ENCODE measurements at regions not wholly inside any gene's neighbourhood (a gene's known extent, or its start where the extent isn't known, plus 50 kb on each side); places are given as distances from the start of the nearest gene placed in this dataset.

DNA sequence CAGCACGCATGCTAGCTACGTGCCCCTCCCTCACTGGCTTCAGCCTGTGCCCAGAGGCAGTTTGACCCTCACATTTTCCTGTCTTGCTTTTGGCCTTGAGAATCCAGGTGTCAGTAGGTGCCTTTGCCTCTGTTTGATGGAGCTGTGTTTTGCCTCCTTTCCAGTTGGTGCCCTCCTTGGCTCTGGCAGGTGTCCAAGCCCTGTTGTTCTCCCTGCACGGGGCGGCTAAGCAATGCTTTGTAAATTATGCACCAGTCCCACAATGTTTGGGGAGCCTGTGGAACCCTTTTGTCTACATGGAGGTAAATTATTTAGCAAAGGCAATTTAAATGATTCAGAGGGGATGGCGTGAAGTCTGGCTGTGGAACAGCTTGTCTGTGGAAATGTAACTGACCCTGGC is 202.9 kb upstream of the BOD1L1 start:
- in situ Hi-C loops (cut with HindIII; ENCODE audit: low pct_ligation_motif_present, low pct_unique_long_range_greater_than_20kb, low sequenced_read_pairs), result no loop called here
- no peak for DNase-seq

GRCh38 chr4:13833171-13833804 is 205.8 kb upstream of the BOD1L1 start:
- in situ Hi-C loops (cut with HindIII; ENCODE audit: low pct_ligation_motif_present, low pct_unique_long_range_greater_than_20kb, low sequenced_read_pairs), result no loop called here

GRCh38 chr4:13836946-13837912 is 209.7 kb upstream of the BOD1L1 start:
- in situ Hi-C loops (cut with HindIII; ENCODE audit: low pct_ligation_motif_present, low pct_unique_long_range_greater_than_20kb, low sequenced_read_pairs), result no loop called here
- no peak for DNase-seq

More at GRCh38 chr4:13833171-13833804, 205.8 kb upstream of the BOD1L1 start:
- no peak for DNase-seq

DNA sequence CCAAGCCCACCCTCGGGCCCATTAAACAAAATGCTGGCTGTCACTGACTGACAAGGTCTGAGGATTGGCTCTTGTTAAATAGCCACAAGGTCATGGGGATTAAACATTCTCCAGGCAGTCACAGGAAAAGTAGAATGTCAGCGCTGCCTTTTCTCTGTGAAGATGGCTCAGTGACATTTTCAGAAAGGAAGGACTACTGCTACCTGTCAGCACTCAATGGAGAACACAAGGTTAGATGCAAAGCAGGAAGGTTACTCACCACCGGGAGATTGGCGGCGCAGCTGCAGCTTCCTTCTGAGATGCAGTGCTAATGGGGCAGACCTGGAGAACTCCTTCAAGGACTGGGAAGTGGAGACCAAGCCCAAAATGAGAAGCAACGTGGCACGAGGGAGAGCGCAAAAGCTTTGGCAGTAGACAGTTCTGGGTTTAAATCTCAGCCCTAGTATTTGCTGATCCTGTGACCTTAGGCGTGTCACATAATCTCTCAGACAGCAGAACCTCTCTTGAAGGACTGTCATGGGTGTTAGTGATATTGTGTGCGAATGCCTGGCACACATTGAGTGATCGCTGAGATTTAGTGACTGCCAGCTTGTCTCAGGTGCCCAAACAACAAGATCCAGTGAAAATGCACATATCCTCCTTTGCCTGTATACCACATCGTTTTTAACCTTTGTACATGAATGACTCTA is 213.1 kb upstream of the BOD1L1 start:
- DNase-seq, result no peak
- in situ Hi-C loops (cut with HindIII; ENCODE audit: low pct_ligation_motif_present, low pct_unique_long_range_greater_than_20kb, low sequenced_read_pairs), result no loop called here

DNA sequence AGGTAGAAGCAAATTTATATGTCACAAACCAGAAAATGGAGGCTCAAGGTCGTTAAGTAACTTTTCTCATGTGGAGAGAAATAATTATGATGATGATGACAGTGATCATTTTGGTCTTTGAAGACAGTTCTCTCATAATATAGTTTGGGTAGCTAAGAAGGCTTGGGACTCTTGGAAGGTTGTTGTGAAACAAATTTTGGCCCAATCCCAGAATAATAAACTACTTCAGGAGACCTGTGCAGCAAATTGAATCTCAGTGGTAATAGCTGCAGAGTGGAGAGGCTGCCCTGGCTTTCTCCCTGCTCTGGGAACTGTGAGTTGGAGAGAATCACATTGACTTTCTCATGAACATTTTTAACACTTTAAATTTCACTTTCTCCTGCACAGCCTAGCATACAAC is 217.2 kb upstream of the BOD1L1 start:
- no peak for DNase-seq
- in situ Hi-C loops (cut with HindIII; ENCODE audit: low pct_ligation_motif_present, low pct_unique_long_range_greater_than_20kb, low sequenced_read_pairs), result no loop called here

DNA sequence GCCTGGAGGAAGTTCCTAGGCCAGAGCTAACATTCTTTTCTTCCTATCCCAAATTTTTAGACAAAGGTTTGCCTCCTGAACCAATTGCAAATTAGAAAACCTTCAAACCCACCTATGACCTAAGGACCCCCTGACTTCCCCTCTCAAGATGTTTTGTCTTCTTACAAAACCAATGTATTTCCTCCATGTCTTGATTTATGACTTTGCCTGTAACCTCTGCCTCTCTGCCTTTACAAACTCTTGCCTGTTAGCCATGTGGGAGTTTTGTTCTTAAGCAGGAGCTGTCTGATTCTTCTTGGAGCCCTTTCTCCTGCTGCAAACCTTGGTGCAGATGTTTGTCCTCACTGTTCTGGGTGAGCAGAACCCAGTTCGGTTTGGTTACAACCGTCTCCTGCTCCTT is 222.3 kb upstream of the BOD1L1 start:
- DNase-seq, result no peak
- in situ Hi-C loops (cut with HindIII; ENCODE audit: low pct_ligation_motif_present, low pct_unique_long_range_greater_than_20kb, low sequenced_read_pairs), result no loop called here

DNA sequence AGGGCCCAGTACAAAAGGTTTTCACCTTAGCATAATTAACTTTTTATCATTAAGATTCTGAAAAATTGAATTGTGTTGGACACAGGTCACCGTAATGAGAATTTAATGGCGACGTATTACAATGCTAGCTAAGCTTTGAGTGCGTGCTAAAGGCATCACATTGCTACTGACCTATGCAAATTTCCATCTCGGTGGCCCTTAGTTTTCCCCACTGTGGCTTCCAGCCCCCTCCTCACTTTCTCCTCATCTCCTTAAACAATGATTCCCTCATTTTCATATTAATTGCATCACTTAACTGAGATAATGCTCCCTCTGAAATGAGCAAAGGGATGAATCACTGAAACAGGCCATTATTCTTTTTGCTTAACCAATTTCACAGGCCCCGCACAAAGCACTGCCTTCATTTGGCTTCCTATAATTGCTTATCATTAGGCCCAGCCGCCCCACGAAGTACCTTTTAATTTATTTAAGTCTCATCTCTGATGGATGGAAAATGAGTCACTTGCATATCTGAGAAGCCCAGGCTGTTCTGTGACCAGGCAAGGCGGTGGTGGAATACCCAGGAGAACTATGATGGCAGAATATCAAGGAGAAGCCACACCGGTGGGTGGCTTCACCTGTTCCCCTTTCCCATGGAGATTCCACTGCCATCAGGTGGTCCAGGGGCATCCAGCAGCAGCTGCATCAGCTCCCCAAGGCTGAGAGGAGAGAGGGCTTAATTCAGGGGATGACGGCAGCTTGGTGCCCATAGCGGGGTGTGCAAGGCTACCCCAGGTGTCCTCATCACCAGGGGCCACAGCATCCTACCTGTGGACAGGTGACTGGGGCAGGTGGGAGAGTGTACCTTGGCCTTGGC is 223.8 kb upstream of the BOD1L1 start:
- no peak for DNase-seq

DNA sequence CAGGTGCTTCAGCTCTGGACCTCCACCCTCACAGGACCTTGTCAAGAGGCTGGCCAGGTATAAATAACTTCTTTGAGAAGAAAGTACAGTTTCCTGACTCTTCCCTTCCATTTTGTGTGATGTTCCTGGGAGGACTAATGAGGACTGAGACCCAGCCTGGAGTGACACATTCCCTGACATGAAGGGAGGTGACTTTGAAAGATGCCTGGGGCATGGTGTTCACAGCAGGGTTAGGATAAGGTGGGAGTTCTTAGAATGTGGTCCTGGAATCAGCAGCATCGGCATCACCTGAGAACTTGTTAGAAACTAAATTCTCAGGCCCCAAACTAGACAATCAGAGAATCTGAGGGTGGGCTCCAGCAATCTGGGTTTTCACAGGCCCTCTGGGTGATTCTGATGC is 224.9 kb upstream of the BOD1L1 start:
- in situ Hi-C loops (cut with HindIII; ENCODE audit: low pct_ligation_motif_present, low pct_unique_long_range_greater_than_20kb, low sequenced_read_pairs), result no loop called here
- no peak for DNase-seq

More for the DNA sequence above, 223.8 kb upstream of the BOD1L1 start:
- in situ Hi-C loops (cut with HindIII; ENCODE audit: low pct_ligation_motif_present, low pct_unique_long_range_greater_than_20kb, low sequenced_read_pairs), result no loop called here

- no peak for DNase-seq
- in situ Hi-C loops (cut with HindIII; ENCODE audit: low pct_ligation_motif_present, low pct_unique_long_range_greater_than_20kb, low sequenced_read_pairs), result no loop called here
Measured at GRCh38 chr4:13856387-13856786, 228.9 kb upstream of the BOD1L1 start.

DNA sequence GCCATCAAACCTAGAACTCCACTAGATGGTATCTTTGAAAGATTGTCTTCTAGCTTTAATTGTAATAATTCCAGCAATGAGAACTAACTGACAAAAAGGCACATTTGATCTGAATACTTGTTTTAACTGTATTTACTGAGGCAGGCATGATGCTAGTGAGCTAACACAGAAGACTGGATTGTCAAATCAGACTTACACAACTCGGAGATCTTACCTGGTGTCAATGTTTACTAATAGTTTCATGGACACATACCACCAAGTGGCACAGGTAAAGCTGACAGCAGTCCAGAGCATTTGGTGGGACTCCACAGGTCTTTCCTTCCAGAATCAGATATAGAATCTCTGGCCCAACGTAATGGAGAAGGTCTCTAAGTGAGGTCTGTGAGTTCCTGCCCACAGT is 229.9 kb upstream of the BOD1L1 start:
- DNase-seq, result no peak
- in situ Hi-C loops (cut with HindIII; ENCODE audit: low pct_ligation_motif_present, low pct_unique_long_range_greater_than_20kb, low sequenced_read_pairs), result no loop called here

DNA sequence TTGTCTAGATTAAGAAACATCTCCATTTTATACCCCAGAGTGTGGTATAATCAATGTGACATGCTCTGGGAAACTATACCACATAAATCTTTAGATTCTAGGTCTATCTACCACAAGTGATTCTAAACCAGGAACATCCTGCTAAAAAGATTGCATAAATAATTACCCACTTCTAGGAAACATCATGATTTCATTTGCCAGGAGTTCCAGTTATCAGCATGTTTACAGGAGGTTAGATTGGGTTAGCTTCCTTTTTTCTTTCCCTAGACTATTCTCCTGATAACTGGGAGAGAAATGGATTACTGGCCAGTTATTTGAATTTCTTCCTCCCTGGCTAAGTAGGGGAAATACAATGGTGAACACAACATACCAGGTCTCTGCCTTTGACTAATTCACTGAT is 230.3 kb upstream of the BOD1L1 start:
- in situ Hi-C loops (cut with HindIII; ENCODE audit: low pct_ligation_motif_present, low pct_unique_long_range_greater_than_20kb, low sequenced_read_pairs), result no loop called here
- DNase-seq, result no peak

DNA sequence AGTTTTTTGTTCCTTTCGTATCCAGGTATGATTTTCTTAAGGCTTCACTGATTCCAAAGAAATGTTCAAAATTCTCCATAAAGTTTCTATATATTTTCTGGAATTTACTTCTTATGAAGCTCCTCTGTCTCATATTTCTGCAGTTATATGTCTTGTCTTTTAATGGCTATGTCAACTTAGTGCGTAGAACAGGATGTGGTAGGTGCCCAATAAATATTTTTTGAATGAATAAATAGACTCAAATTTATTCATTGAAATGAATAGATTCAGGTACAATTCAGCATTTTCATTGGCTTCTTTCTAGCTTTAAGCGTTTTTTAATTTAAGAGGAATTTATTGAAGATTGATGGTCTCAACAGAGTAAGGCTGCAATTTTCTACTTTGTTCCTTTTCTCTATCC is 231.9 kb upstream of the BOD1L1 start:
- no peak for DNase-seq
- in situ Hi-C loops (cut with HindIII; ENCODE audit: low pct_ligation_motif_present, low pct_unique_long_range_greater_than_20kb, low sequenced_read_pairs), result no loop called here

DNA sequence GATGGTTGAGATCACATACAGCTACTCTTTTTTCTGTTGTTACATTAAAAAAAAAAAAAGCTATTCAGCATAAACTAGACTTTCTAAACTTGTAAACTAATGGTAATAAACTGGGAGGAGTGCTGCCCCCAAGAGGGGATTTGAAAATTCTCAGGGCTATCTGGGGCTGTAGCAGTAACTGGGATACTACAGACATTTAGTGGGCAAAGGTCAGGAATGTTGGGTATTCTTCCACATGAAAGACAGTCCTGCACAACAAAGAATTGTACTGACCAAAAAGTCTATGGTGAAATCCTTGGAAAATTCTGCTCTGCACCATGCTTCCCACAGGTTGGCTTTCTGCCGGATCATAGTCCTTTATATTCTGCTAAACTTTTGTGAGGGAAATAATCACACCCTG is 232.6 kb upstream of the BOD1L1 start:
- in situ Hi-C loops (cut with HindIII; ENCODE audit: low pct_ligation_motif_present, low pct_unique_long_range_greater_than_20kb, low sequenced_read_pairs), result no loop called here
- no peak for DNase-seq

DNA sequence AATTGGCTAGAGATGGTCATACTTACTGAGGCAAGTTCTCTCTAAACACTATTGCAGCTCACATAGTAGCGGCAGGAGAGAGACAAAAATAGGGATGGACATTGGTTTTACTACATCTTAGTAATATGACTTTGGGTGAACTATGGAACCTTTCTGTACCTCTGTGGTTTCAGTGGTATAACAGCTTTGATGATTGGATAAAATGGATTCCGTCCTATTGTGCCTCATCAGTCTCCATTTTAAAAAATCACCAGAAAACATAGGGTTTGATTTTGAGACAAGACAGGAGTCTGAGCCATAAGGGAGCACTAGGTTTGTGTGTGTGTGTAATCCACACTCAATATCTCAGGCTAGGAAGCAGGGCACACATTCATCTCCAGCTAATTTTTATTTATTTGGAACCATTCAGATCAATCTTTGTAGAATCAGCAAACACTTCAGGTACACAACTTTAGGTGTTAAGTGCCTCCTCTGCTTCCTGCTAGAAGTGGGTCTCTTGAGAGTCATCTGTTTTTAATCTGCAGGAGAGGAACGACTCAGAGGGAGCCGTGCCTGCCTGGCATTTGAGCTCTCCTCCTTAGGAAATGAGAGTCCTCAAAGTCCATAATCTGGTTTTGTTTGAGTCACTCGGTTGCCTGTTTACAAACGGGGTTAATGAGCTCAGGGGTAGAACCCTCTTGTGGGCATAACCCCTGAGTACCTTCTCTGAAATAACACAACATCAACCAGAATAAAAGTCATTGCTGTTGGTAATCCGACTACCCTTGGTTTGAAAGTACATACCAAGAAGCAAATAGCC is 238.5 kb upstream of the BOD1L1 start:
- in situ Hi-C loops (cut with HindIII; ENCODE audit: low pct_ligation_motif_present, low pct_unique_long_range_greater_than_20kb, low sequenced_read_pairs), result no loop called here
- no peak for DNase-seq

DNA sequence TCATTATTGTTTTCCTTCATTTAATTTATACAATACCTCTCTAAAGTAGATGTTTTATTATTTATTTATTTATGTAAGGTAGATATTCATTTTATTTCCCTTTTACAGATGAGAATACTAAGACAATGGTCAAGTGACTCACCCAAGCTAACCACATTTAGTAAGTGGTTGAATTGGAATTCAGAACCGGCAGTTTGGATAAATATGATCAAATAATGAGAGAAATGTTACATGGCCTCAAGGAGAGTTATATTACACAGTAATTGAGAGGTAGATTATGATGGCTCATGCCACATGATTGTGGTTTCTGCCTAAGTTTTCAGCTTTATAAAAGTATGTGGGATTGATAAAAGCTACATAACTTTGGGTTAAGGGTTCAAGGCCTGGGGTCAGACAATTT is 239.4 kb upstream of the BOD1L1 start:
- in situ Hi-C loops (cut with HindIII; ENCODE audit: low pct_ligation_motif_present, low pct_unique_long_range_greater_than_20kb, low sequenced_read_pairs), result no loop called here
- DNase-seq, result no peak

DNA sequence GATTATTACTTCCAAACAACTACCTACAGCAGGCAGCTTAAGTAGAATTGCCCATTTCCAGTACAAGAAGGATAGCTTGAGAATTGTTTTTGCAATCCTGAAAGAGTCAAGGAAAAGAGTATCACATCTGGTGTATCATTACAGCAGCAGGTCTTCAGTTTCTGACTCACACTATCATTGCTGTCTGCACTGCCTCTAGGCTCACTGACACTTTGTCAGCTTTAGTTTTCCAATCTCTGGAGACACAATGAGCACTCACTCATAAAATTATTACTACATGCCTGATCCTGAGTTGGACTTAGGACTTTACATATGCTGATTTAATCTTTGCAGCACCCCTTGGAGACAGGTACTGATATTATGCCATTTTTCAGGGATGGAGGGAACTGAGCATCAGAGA is 244.6 kb upstream of the BOD1L1 start:
- in situ Hi-C loops (cut with HindIII; ENCODE audit: low pct_ligation_motif_present, low pct_unique_long_range_greater_than_20kb, low sequenced_read_pairs), result no loop called here
- no peak for DNase-seq

- in situ Hi-C loops (cut with HindIII; ENCODE audit: low pct_ligation_motif_present, low pct_unique_long_range_greater_than_20kb, low sequenced_read_pairs), result no loop called here
- DNase-seq, result no peak
Measured at GRCh38 chr4:13872955-13873354, 245.4 kb upstream of the BOD1L1 start.

DNA sequence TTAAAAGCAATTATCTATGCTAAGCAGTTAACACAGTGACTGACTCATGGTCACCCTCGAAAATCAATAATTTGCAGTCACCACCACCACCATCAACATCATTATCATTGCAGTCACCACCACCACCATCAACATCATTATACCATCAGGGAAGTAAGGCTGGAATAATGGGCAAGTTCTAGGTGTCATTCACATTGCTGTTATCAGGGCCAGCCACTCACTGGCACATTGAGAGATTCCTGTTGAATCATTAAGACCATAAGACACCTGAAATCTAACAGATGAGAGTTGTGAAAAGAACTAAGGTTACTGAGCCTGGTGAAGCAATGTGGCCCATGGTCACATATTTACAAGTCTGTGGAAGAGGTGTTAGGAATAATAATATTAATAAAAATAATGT is 247.7 kb upstream of the BOD1L1 start:
- no peak for DNase-seq
- in situ Hi-C loops (cut with HindIII; ENCODE audit: low pct_ligation_motif_present, low pct_unique_long_range_greater_than_20kb, low sequenced_read_pairs), result no loop called here

Measured in ACHN (cell line).